ENCODE measurements at regions not wholly inside any gene's neighbourhood (a gene's known extent, or its start where the extent isn't known, plus 50 kb on each side); places are given as distances from the start of the nearest gene placed in this dataset.

GRCh38 chr20:22663528-22664025 is 79.2 kb upstream of the FOXA2 start:
- H3K9ac ChIP-seq = no peak overlapping the region
- no peak for TF ChIP-seq ZBTB33 (IDR thresholded peaks at IDR 0.05; ENCODE audit: borderline replicate concordance, low read depth)
- no peak for TF ChIP-seq FOXM1 (IDR thresholded peaks at IDR 0.05; ENCODE audit: low read depth)
- TF ChIP-seq TEAD4 (IDR thresholded peaks at IDR 0.05; ENCODE audit: borderline replicate concordance, insufficient read depth) = no peak
- DNase-seq = no peak
- no peaks in the 10 kb centered on the region for H3K4me1 ChIP-seq (ENCODE audit: control insufficient read depth in 1 of 2, insufficient read depth in 2 of 2, low read depth in 1 of 2, low read length in 1 of 2)
- no peak overlapping the region for H3K4me2 ChIP-seq
- H3K79me2 ChIP-seq (ENCODE audit: insufficient read depth) = no peaks in the 10 kb centered on the region
- H3K27ac ChIP-seq (ENCODE audit: low read depth in 2 of 2, low read length in 1 of 2) = no peak overlapping the region
- no peak overlapping the region for H2AFZ ChIP-seq (ENCODE audit: low read depth)
- no peaks in the 10 kb centered on the region for H3F3A ChIP-seq (replicated peaks; ENCODE audit: insufficient read depth)
- no peaks in the 10 kb centered on the region for H4K20me1 ChIP-seq (ENCODE audit: insufficient read depth)
- H3K9me3 ChIP-seq = no peaks in the 10 kb centered on the region
- POLR2A ChIA-PET = no interaction called here
- peaks cover 49% of the 10 kb centered on the region for H3K27me3 ChIP-seq (ENCODE audit: insufficient read depth)
- no peaks in the 10 kb centered on the region for H3K36me3 ChIP-seq (replicated peaks in 1 of 2; ENCODE audit: control insufficient read depth in 1 of 2, insufficient read depth in 2 of 2, low read length in 1 of 2)
- CTCF ChIA-PET = no interaction called here
- WGBS (ENCODE audit: low lambda C conversion rate) = 6% methylated on average over 2 of the region's 4 CpGs
- no peaks in the 10 kb centered on the region for H3K9me2 ChIP-seq
- H3K4me3 ChIP-seq (ENCODE audit: low read depth in 2 of 2, low read length in 1 of 2) = no peak overlapping the region

GRCh38 chr20:22667198-22667597 is 82.8 kb upstream of the FOXA2 start:
- H3K9me2 ChIP-seq = no peaks in the 10 kb centered on the region
- no peak for DNase-seq
- H3K4me3 ChIP-seq (ENCODE audit: low read depth in 2 of 2, low read length in 1 of 2) = no peak overlapping the region
- H3K79me2 ChIP-seq (ENCODE audit: insufficient read depth) = no peaks in the 10 kb centered on the region
- H3K27ac ChIP-seq (ENCODE audit: low read depth in 2 of 2, low read length in 1 of 2) = no peak overlapping the region
- H3K27me3 ChIP-seq (ENCODE audit: insufficient read depth) = peaks cover 25% of the 10 kb centered on the region
- no peaks in the 10 kb centered on the region for H3F3A ChIP-seq (replicated peaks; ENCODE audit: insufficient read depth)
- CTCF ChIA-PET = interaction anchor here (1.0 kb wide), 1 partner anchor 25 kb away, joined by 3 read pairs; no protein-coding TSS in a partner anchor
- POLR2A ChIA-PET = no interaction called here
- WGBS (ENCODE audit: low lambda C conversion rate) = 0% methylated on average over 1 of the region's 1 CpG
- TF ChIP-seq RFX5 (IDR thresholded peaks at IDR 0.05; ENCODE audit: low read length) = no peak
- no peak for TF ChIP-seq CHD2 (IDR thresholded peaks at IDR 0.05; ENCODE audit: low read length, partially characterized antibody)
- TF ChIP-seq USF1 (IDR thresholded peaks at IDR 0.05; ENCODE audit: borderline replicate concordance, low read depth) = no peak
- no peak for TF ChIP-seq EP300 (IDR thresholded peaks at IDR 0.05; ENCODE audit: borderline replicate concordance in 1 of 2, low read depth in 1 of 2, low read length in 1 of 2)
- no peak for TF ChIP-seq FOXM1 (IDR thresholded peaks at IDR 0.05; ENCODE audit: low read depth)
- no peak overlapping the region for H2AFZ ChIP-seq (ENCODE audit: low read depth)
- no peaks in the 10 kb centered on the region for H3K36me3 ChIP-seq (replicated peaks in 1 of 2; ENCODE audit: control insufficient read depth in 1 of 2, insufficient read depth in 2 of 2, low read length in 1 of 2)
- H4K20me1 ChIP-seq (ENCODE audit: insufficient read depth) = no peaks in the 10 kb centered on the region
- H3K4me2 ChIP-seq = no peak overlapping the region
- no peaks in the 10 kb centered on the region for H3K4me1 ChIP-seq (ENCODE audit: control insufficient read depth in 1 of 2, insufficient read depth in 2 of 2, low read depth in 1 of 2, low read length in 1 of 2)
- no peaks in the 10 kb centered on the region for H3K9me3 ChIP-seq
- H3K9ac ChIP-seq = no peak overlapping the region

GRCh38 chr20:22672191-22672590 is 87.8 kb upstream of the FOXA2 start:
- no peak overlapping the region for H3K4me3 ChIP-seq (ENCODE audit: low read depth in 2 of 2, low read length in 1 of 2)
- POLR2A ChIA-PET = no interaction called here
- H3K36me3 ChIP-seq (replicated peaks in 1 of 2; ENCODE audit: control insufficient read depth in 1 of 2, insufficient read depth in 2 of 2, low read length in 1 of 2) = no peaks in the 10 kb centered on the region
- H3K9ac ChIP-seq = no peak overlapping the region
- H2AFZ ChIP-seq (ENCODE audit: low read depth) = no peak overlapping the region
- H3K4me2 ChIP-seq = no peak overlapping the region
- H3K27me3 ChIP-seq (ENCODE audit: insufficient read depth) = peaks cover 18% of the 10 kb centered on the region; the same call in 1 of the 2 replicates
- CTCF ChIA-PET = interaction anchor here (1.8 kb wide), 1 partner anchor 20 kb away, joined by 3 read pairs; no protein-coding TSS in a partner anchor
- H4K20me1 ChIP-seq (ENCODE audit: insufficient read depth) = no peaks in the 10 kb centered on the region
- no peak overlapping the region for H3K27ac ChIP-seq (ENCODE audit: low read depth in 2 of 2, low read length in 1 of 2)
- 17% methylated on average over 1 of the region's 1 CpG for WGBS (ENCODE audit: low lambda C conversion rate)
- no peaks in the 10 kb centered on the region for H3K4me1 ChIP-seq (ENCODE audit: control insufficient read depth in 1 of 2, insufficient read depth in 2 of 2, low read depth in 1 of 2, low read length in 1 of 2)
- H3K9me3 ChIP-seq = no peaks in the 10 kb centered on the region
- DNase-seq = no peak
- no peaks in the 10 kb centered on the region for H3K9me2 ChIP-seq
- H3F3A ChIP-seq (replicated peaks; ENCODE audit: insufficient read depth) = no peaks in the 10 kb centered on the region
- H3K79me2 ChIP-seq (ENCODE audit: insufficient read depth) = no peaks in the 10 kb centered on the region
- no peak for TF ChIP-seq JUND (IDR thresholded peaks at IDR 0.05)
- no peak for TF ChIP-seq FOXM1 (IDR thresholded peaks at IDR 0.05; ENCODE audit: low read depth)
- no peak for TF ChIP-seq YY1 (IDR thresholded peaks at IDR 0.05; ENCODE audit: low read depth)
- TF ChIP-seq USF1 (IDR thresholded peaks at IDR 0.05; ENCODE audit: borderline replicate concordance, low read depth) = no peak
- no peak for TF ChIP-seq ELF1 (IDR thresholded peaks at IDR 0.05)
- TF ChIP-seq NRF1 (IDR thresholded peaks at IDR 0.05; ENCODE audit: low read depth, low read length) = no peak
- no peak for TF ChIP-seq PBX3 (IDR thresholded peaks at IDR 0.05)
- TF ChIP-seq RAD21 (IDR thresholded peaks at IDR 0.05; ENCODE audit: low read length) = no peak
- no peak for TF ChIP-seq EZH2phosphoT487 (IDR thresholded peaks at IDR 0.05; ENCODE audit: borderline replicate concordance, low read depth)
- no peak for TF ChIP-seq RCOR1 (IDR thresholded peaks at IDR 0.05; ENCODE audit: low read length)
- TF ChIP-seq TEAD4 (IDR thresholded peaks at IDR 0.05; ENCODE audit: borderline replicate concordance, insufficient read depth) = no peak

Data from SK-N-SH (cell line).